DND-41 (cell line): ENCODE measurements at regions not wholly inside any gene's neighbourhood (a gene's known extent, or its start where the extent isn't known, plus 50 kb on each side); places are given as distances from the start of the nearest gene placed in this dataset.

Source experiments
- ATAC-seq: fragments of 200-7000 bp; cut with Tn5 transposase; 3 replicates; pipeline ENCODE4 v1.9.1; 2021; ENCODE audit warnings: low read depth; ENCODE audit not compliant: insufficient read depth
- DNase-seq: peaks from one replicate; pipeline ENCODE4 v3.0.0-alpha.2; 2020
- H2AFZ ChIP-seq: 2 replicates; pipeline ENCODE4 v1.6.0; 2012; ENCODE audit warnings: low read depth, low read length
- H3K27ac ChIP-seq: 2 replicates; pipeline ENCODE4 v1.5.1; 2012; ENCODE audit warnings: low read length, inconsistent platforms
- H3K27me3 ChIP-seq: fragments of 200-600 bp; sonication (generic); 2 replicates; pipeline ENCODE4 v1.6.0; 2012; ENCODE audit warnings: low read length, mild to moderate bottlenecking, inconsistent platforms; ENCODE audit not compliant: insufficient read depth, poor library complexity
- H3K36me3 ChIP-seq: 2 replicates; pipeline ENCODE4 v1.5.1; 2012; ENCODE audit warnings: low read length, inconsistent platforms; ENCODE audit not compliant: insufficient read depth
- H3K4me1 ChIP-seq: 2 replicates; pipeline ENCODE4 v1.5.1; 2012; ENCODE audit warnings: mild to moderate bottlenecking, low read length; ENCODE audit not compliant: insufficient read depth
- H3K4me2 ChIP-seq: 2 replicates; pipeline ENCODE4 v1.6.0; 2012; ENCODE audit warnings: mild to moderate bottlenecking, moderate library complexity, low read length, inconsistent platforms; ENCODE audit not compliant: insufficient read depth
- H3K4me3 ChIP-seq, 2 experiments: fragments of 200-600 bp in 1 of 2; shearing (Covaris generic) in 1 of 2; 2 replicates each; pipeline ENCODE4 v1.5.1; 2012 to 2016; ENCODE audit warnings: inconsistent platforms in 2 of 2, low read length in 2 of 2, mild to moderate bottlenecking in 2 of 2, low read depth in 1 of 2, moderate library complexity in 1 of 2
- H3K79me2 ChIP-seq: 2 replicates; pipeline ENCODE4 v1.6.0; 2012; ENCODE audit warnings: low read length, inconsistent platforms; ENCODE audit not compliant: insufficient read depth
- H3K9ac ChIP-seq: 2 replicates; pipeline ENCODE4 v1.6.0; 2012; ENCODE audit warnings: low read depth, mild to moderate bottlenecking, inconsistent platforms, low read length, moderate library complexity
- H3K9me3 ChIP-seq: 2 replicates; pipeline ENCODE4 v1.5.1; 2012; ENCODE audit warnings: low read length, moderate library complexity, mild to moderate bottlenecking, inconsistent platforms; ENCODE audit not compliant: insufficient read depth, severe bottlenecking
- H4K20me1 ChIP-seq: 2 replicates; pipeline ENCODE4 v1.6.0; 2012; ENCODE audit warnings: low read length; ENCODE audit not compliant: insufficient read depth
- EZH2 ChIP-seq: IDR thresholded peaks from 3 replicates; pipeline ENCODE4 v1.6.1; 2012; ENCODE audit warnings: borderline replicate concordance, low read depth, mild to moderate bottlenecking, moderate library complexity, low read length, inconsistent platforms; ENCODE audit not compliant: severe bottlenecking
- TF ChIP-seq, protein P1 (sequence below): IDR thresholded peaks from 2 replicates; pipeline ENCODE4 v1.5.1; 2012; ENCODE audit warnings: borderline replicate concordance, low read length, moderate library complexity, mild to moderate bottlenecking; ENCODE audit not compliant: poor library complexity, severe bottlenecking; ENCODE audit errors: extremely low read depth

DNA sequence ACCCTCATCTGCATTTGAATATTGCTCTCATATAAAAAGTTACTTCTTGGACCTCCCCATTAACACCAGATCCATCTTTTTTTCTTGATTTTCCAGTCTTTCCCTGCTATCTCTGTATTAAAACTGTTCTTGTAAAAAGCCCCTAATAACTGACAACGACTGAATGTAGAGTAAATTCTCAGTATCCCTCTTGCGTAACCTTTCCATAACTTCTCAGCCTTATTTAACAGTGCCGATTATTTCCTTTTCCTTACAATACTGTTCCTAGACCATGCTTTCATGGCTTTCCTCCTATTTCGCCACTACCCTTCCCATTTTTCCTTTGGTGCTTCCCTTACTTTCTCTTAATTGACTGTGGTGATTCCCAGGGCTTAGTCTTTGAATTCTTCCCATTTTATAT, 348.9 kb upstream of the DSEL start:
- Histone ChIP-seq H3K27ac (no peak overlapping the region), H3K9me3 (no peaks in the 10 kb centered on the region), H3K4me2 (no peak overlapping the region), H3K4me3 (no peak overlapping the region), H3K27me3 (no peaks in the 10 kb centered on the region), H3K79me2 (no peaks in the 10 kb centered on the region), H4K20me1 (no peaks in the 10 kb centered on the region), H3K4me1 (no peaks in the 10 kb centered on the region), H3K36me3 (no peaks in the 10 kb centered on the region), H3K9ac (no peak overlapping the region), H2AFZ (no peak overlapping the region)
- TF ChIP-seq, protein P1, sequence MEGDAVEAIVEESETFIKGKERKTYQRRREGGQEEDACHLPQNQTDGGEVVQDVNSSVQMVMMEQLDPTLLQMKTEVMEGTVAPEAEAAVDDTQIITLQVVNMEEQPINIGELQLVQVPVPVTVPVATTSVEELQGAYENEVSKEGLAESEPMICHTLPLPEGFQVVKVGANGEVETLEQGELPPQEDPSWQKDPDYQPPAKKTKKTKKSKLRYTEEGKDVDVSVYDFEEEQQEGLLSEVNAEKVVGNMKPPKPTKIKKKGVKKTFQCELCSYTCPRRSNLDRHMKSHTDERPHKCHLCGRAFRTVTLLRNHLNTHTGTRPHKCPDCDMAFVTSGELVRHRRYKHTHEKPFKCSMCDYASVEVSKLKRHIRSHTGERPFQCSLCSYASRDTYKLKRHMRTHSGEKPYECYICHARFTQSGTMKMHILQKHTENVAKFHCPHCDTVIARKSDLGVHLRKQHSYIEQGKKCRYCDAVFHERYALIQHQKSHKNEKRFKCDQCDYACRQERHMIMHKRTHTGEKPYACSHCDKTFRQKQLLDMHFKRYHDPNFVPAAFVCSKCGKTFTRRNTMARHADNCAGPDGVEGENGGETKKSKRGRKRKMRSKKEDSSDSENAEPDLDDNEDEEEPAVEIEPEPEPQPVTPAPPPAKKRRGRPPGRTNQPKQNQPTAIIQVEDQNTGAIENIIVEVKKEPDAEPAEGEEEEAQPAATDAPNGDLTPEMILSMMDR, result no peak
- TF ChIP-seq EZH2, result no peak
- ATAC-seq (no peak), DNase-seq (no peak)

- no peaks in the 10 kb centered on the region for H3K9me3 ChIP-seq
- DNase-seq (no peak), ATAC-seq (no peak)
- no peak overlapping the region for H2AFZ ChIP-seq
- H3K4me3 ChIP-seq, result no peak overlapping the region
- H4K20me1 ChIP-seq, result no peaks in the 10 kb centered on the region
- no peaks in the 10 kb centered on the region for H3K27me3 ChIP-seq
- H3K4me1 ChIP-seq, result no peaks in the 10 kb centered on the region
- TF ChIP-seq, protein P1, result no peak
- H3K27ac ChIP-seq, result no peak overlapping the region
- no peak overlapping the region for H3K4me2 ChIP-seq
- H3K9ac ChIP-seq, result no peak overlapping the region
- H3K36me3 ChIP-seq, result no peaks in the 10 kb centered on the region
- no peaks in the 10 kb centered on the region for H3K79me2 ChIP-seq
Observed at GRCh38 chr18:67864677-67865340, 348.3 kb upstream of the DSEL start.

- no peaks in the 10 kb centered on the region for H3K27me3 ChIP-seq
- TF ChIP-seq, protein P1, result no peak
- no peak for TF ChIP-seq EZH2
- H4K20me1 ChIP-seq, result no peaks in the 10 kb centered on the region
- no peak overlapping the region for H3K9ac ChIP-seq
- H3K27ac ChIP-seq, result no peak overlapping the region
- H2AFZ ChIP-seq, result no peak overlapping the region
- H3K9me3 ChIP-seq, result no peaks in the 10 kb centered on the region
- H3K79me2 ChIP-seq, result no peaks in the 10 kb centered on the region
- DNase-seq (no peak), ATAC-seq (no peak)
- no peaks in the 10 kb centered on the region for H3K36me3 ChIP-seq
- no peak overlapping the region for H3K4me3 ChIP-seq
- H3K4me2 ChIP-seq, result no peak overlapping the region
- no peaks in the 10 kb centered on the region for H3K4me1 ChIP-seq
Observed at GRCh38 chr18:67862069-67862468, 345.5 kb upstream of the DSEL start.

DNA sequence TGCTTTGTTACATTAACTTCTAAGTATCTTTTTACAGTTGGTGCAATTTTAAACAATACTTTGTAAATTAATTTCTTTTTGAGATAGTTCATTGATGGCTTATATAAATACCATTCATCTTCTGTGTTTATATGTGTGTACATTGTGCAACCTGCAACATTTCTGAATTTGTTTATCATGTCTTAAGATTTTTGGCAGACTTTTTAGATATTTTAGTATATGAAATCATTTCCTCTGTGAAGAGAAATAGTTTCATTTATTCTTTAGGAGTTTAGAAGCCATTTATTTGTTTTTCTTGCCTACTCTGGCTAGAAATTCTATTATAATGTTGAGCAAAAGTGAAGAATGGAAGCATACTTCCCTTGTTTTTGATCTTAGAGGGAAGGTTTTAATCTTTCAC, 337.8 kb upstream of the DSEL start:
- Histone ChIP-seq H3K9me3 (no peaks in the 10 kb centered on the region), H3K79me2 (no peaks in the 10 kb centered on the region), H4K20me1 (no peaks in the 10 kb centered on the region), H3K4me3 (no peak overlapping the region), H3K36me3 (no peaks in the 10 kb centered on the region), H3K9ac (no peak overlapping the region), H3K4me2 (no peak overlapping the region), H3K27me3 (no peaks in the 10 kb centered on the region), H3K27ac (no peak overlapping the region), H2AFZ (no peak overlapping the region), H3K4me1 (no peaks in the 10 kb centered on the region)
- DNase-seq (no peak), ATAC-seq (no peak)
- TF ChIP-seq EZH2, result no peak
- TF ChIP-seq, protein P1, result no peak
